Osteocyte (in vitro differentiated cells): ENCODE measurements at regions not wholly inside any gene's neighbourhood (a gene's known extent, or its start where the extent isn't known, plus 50 kb on each side); places are given as distances from the start of the nearest gene placed in this dataset.

Experiments used
- DNase-seq: peaks from one replicate; pipeline ENCODE4 v3.0.0; 2021; ENCODE audit warnings: mixed read lengths; ENCODE audit not compliant: unreplicated experiment; ENCODE audit errors: extremely low spot score
- H3K27ac Mint-ChIP-seq: one replicate; pipeline ENCODE4 v1.8.0; 2021; ENCODE audit warnings: mild to moderate bottlenecking, mixed read lengths; ENCODE audit not compliant: unreplicated experiment
- H3K27me3 Mint-ChIP-seq: one replicate; pipeline ENCODE4 v1.8.0; 2021; ENCODE audit warnings: mixed read lengths; ENCODE audit not compliant: unreplicated experiment
- H3K36me3 Mint-ChIP-seq: one replicate; pipeline ENCODE4 v1.8.0; 2021; ENCODE audit warnings: mixed read lengths; ENCODE audit not compliant: unreplicated experiment
- H3K4me1 Mint-ChIP-seq: one replicate; pipeline ENCODE4 v1.8.0; 2021; ENCODE audit warnings: mixed read lengths; ENCODE audit not compliant: unreplicated experiment
- H3K4me3 Mint-ChIP-seq: one replicate; pipeline ENCODE4 v1.8.0; 2021; ENCODE audit warnings: mild to moderate bottlenecking, moderate library complexity, mixed read lengths; ENCODE audit not compliant: unreplicated experiment
- H3K9me3 Mint-ChIP-seq: one replicate; pipeline ENCODE4 v1.8.0; 2021; ENCODE audit warnings: mixed read lengths; ENCODE audit not compliant: unreplicated experiment
- TF ChIP-seq, protein P1 (sequence below): fragments of 200-600 bp; sonication (generic); IDR thresholded peaks from 2 replicates; pipeline ENCODE4 v1.5.0; 2021; ENCODE audit warnings: antibody characterized with exemption, mild to moderate bottlenecking, moderate library complexity

DNA sequence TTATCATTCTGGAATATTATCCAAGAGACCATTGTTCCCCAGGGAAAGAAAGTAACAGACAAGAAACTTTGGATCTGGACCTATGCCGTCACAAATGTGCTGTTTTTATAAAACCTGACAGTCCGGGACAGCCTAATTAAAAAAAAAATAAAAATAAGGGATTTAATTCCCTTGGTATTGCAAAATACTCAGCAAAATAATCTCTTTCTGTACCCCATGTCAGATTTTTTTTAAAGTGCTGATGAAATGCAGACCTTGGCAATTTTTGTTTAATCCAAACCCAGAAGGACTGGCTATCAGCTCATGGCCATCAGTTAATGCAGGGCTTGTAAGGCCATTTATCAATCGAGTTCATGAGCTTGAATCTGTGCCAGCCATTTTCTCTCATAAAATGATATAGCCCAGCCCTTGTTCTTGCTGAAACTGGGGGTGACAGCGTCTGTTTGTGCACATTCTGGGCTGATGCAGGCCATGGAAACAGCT is 162.7 kb upstream of the S1PR3 start:
- no peak for DNase-seq
- Mint-ChIP-seq H3K9me3 (no peaks in the 10 kb centered on the region), H3K4me1 (peaks cover 28% of the 10 kb centered on the region), H3K27me3 (peaks cover 14% of the 10 kb centered on the region), H3K36me3 (no peaks in the 10 kb centered on the region), H3K27ac (no peak overlapping the region), H3K4me3 (no peak overlapping the region)
- TF ChIP-seq, protein P1, sequence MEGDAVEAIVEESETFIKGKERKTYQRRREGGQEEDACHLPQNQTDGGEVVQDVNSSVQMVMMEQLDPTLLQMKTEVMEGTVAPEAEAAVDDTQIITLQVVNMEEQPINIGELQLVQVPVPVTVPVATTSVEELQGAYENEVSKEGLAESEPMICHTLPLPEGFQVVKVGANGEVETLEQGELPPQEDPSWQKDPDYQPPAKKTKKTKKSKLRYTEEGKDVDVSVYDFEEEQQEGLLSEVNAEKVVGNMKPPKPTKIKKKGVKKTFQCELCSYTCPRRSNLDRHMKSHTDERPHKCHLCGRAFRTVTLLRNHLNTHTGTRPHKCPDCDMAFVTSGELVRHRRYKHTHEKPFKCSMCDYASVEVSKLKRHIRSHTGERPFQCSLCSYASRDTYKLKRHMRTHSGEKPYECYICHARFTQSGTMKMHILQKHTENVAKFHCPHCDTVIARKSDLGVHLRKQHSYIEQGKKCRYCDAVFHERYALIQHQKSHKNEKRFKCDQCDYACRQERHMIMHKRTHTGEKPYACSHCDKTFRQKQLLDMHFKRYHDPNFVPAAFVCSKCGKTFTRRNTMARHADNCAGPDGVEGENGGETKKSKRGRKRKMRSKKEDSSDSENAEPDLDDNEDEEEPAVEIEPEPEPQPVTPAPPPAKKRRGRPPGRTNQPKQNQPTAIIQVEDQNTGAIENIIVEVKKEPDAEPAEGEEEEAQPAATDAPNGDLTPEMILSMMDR = no peak

GRCh38 chr9:88829276-88829675 is 162.0 kb upstream of the S1PR3 start:
- no peak for DNase-seq
- Mint-ChIP-seq H3K27ac (no peak overlapping the region), H3K4me3 (no peak overlapping the region), H3K9me3 (no peaks in the 10 kb centered on the region), H3K36me3 (no peaks in the 10 kb centered on the region), H3K27me3 (peaks cover 12% of the 10 kb centered on the region), H3K4me1 (peaks cover 35% of the 10 kb centered on the region)
- TF ChIP-seq, protein P1 = no peak

- Mint-ChIP-seq H3K27me3 (peaks cover 4% of the 10 kb centered on the region), H3K27ac (no peak overlapping the region), H3K9me3 (no peaks in the 10 kb centered on the region), H3K36me3 (no peaks in the 10 kb centered on the region), H3K4me1 (peaks cover 40% of the 10 kb centered on the region), H3K4me3 (no peak overlapping the region)
- TF ChIP-seq, protein P1 = no peak
- no peak for DNase-seq
Measured at GRCh38 chr9:88831713-88832407, 159.4 kb upstream of the S1PR3 start.

- Mint-ChIP-seq H3K4me1 (peaks cover 27% of the 10 kb centered on the region), H3K4me3 (no peak overlapping the region), H3K27ac (no peak overlapping the region), H3K9me3 (no peaks in the 10 kb centered on the region), H3K27me3 (peaks cover 2% of the 10 kb centered on the region), H3K36me3 (no peaks in the 10 kb centered on the region)
- DNase-seq = no peak
- TF ChIP-seq, protein P1 = no peak
Measured at GRCh38 chr9:88833946-88834345, 157.3 kb upstream of the S1PR3 start.

DNA sequence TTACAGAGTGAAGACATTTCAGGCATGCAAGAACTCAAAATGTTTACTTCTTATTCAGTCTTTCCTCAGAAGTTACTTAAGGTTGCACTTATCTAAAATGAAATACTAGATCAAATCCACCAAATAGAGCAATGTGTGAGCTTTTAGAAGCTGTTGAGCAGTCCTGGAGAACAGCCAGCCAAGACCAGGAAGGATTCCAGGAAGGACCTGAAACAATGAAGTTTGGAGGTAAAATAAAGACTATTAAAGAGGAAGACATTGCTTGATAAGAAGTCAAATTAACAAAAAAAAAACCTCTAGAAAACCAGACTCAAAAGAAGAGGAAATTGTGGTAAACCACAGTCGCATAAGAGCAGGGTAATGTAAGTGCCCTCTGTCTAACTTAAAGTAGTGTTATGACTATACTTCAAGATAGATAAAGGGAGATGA is 156.2 kb upstream of the S1PR3 start:
- Mint-ChIP-seq H3K4me3 (no peak overlapping the region), H3K36me3 (no peaks in the 10 kb centered on the region), H3K27ac (no peak overlapping the region), H3K27me3 (peaks cover 2% of the 10 kb centered on the region), H3K9me3 (no peaks in the 10 kb centered on the region), H3K4me1 (peaks cover 27% of the 10 kb centered on the region)
- no peak for DNase-seq
- TF ChIP-seq, protein P1 = no peak
